H9 (cell line): ENCODE measurements at regions not wholly inside any gene's neighbourhood (a gene's known extent, or its start where the extent isn't known, plus 50 kb on each side); places are given as distances from the start of the nearest gene placed in this dataset.

Experiments used
- DNase-seq: peaks from one replicate; pipeline ENCODE4 v3.0.0-alpha.2; 2017
- H2AFZ ChIP-seq: one replicate; pipeline ENCODE4 v1.6.1; 2013; ENCODE audit warnings: mild to moderate bottlenecking, low read length, control low read depth, moderate library complexity
- H2AK5ac ChIP-seq: 2 replicates; pipeline ENCODE4 v1.6.1; 2013; ENCODE audit warnings: low read length, control low read depth, mixed read lengths; ENCODE audit not compliant: insufficient read length
- H2BK120ac ChIP-seq: one replicate; pipeline ENCODE4 v1.6.1; 2013; ENCODE audit warnings: low read depth, mild to moderate bottlenecking, low read length, control low read depth, inconsistent platforms; ENCODE audit not compliant: poor library complexity, severe bottlenecking
- H2BK12ac ChIP-seq: 2 replicates; pipeline ENCODE4 v1.6.1; 2013; ENCODE audit warnings: low read length, control low read depth, mixed read lengths, low read depth; ENCODE audit not compliant: insufficient read length
- H2BK15ac ChIP-seq: 2 replicates; pipeline ENCODE4 v1.6.1; 2013; ENCODE audit warnings: low read depth, low read length, control low read depth
- H2BK20ac ChIP-seq: one replicate; pipeline ENCODE4 v1.6.1; 2013; ENCODE audit warnings: low read depth, mild to moderate bottlenecking, low read length, control low read depth, inconsistent platforms; ENCODE audit not compliant: poor library complexity, severe bottlenecking
- H2BK5ac ChIP-seq: 2 replicates; pipeline ENCODE4 v1.6.1; 2013; ENCODE audit warnings: low read length, control low read depth, mixed read lengths; ENCODE audit not compliant: insufficient read length
- H3K14ac ChIP-seq: 2 replicates; pipeline ENCODE4 v1.6.1; 2013; ENCODE audit warnings: low read length, control low read depth; ENCODE audit not compliant: insufficient read depth
- H3K18ac ChIP-seq: 2 replicates; pipeline ENCODE4 v1.6.1; 2013; ENCODE audit warnings: low read depth, mild to moderate bottlenecking, mixed read lengths, low read length, control low read depth; ENCODE audit not compliant: insufficient read length
- H3K23ac ChIP-seq: 2 replicates; pipeline ENCODE4 v1.6.1; 2013; ENCODE audit warnings: low read length, control low read depth, mixed read lengths, low read depth; ENCODE audit not compliant: insufficient read length
- H3K23me2 ChIP-seq: 2 replicates; pipeline ENCODE4 v1.6.1; 2013; ENCODE audit warnings: low read depth, mild to moderate bottlenecking, mixed read lengths, low read length, control low read depth; ENCODE audit not compliant: insufficient read length, poor library complexity, severe bottlenecking
- H3K27ac ChIP-seq: 2 replicates; pipeline ENCODE4 v1.5.1; 2013; ENCODE audit warnings: low read length, control low read depth, mixed read lengths, low read depth; ENCODE audit not compliant: insufficient read length
- H3K27me3 ChIP-seq: 2 replicates; pipeline ENCODE4 v1.6.1; 2013; ENCODE audit warnings: low read length, control low read depth, inconsistent platforms; ENCODE audit not compliant: insufficient read depth
- H3K4ac ChIP-seq: 2 replicates; pipeline ENCODE4 v1.6.1; 2013; ENCODE audit warnings: low read depth, mild to moderate bottlenecking, control low read depth, inconsistent platforms, low read length, moderate library complexity
- H3K4me1 ChIP-seq: 2 replicates; pipeline ENCODE4 v1.6.1; 2013; ENCODE audit warnings: low read length, control low read depth, inconsistent platforms; ENCODE audit not compliant: insufficient read depth
- H3K4me2 ChIP-seq: 2 replicates; pipeline ENCODE4 v1.6.1; 2013; ENCODE audit warnings: low read length, control low read depth, mixed read lengths; ENCODE audit not compliant: insufficient read length, insufficient read depth
- H3K56ac ChIP-seq: 2 replicates; pipeline ENCODE4 v1.6.1; 2013; ENCODE audit warnings: low read depth, mild to moderate bottlenecking, mixed read lengths, low read length, control low read depth; ENCODE audit not compliant: insufficient read length
- H3K79me1 ChIP-seq: 2 replicates; pipeline ENCODE4 v1.6.1; 2013; ENCODE audit warnings: low read depth, mild to moderate bottlenecking, moderate library complexity, low read length, control low read depth, inconsistent platforms; ENCODE audit not compliant: insufficient read depth, poor library complexity, severe bottlenecking
- H3K79me2 ChIP-seq: 2 replicates; pipeline ENCODE4 v1.6.1; 2013; ENCODE audit warnings: low read length, control low read depth, inconsistent platforms; ENCODE audit not compliant: insufficient read depth
- H3K9ac ChIP-seq: 2 replicates; pipeline ENCODE4 v1.6.1; 2013; ENCODE audit warnings: low read length, control low read depth, mixed read lengths; ENCODE audit not compliant: insufficient read length; ENCODE audit errors: extremely low read depth
- H3K9me3 ChIP-seq: one replicate; pipeline ENCODE4 v1.6.1; 2013; ENCODE audit warnings: low read depth, low read length, inconsistent platforms; ENCODE audit not compliant: control insufficient read depth
- H3T11ph ChIP-seq: one replicate; pipeline ENCODE4 v1.6.1; 2013; ENCODE audit warnings: mild to moderate bottlenecking, low read length, control low read depth, inconsistent platforms
- H4K20me1 ChIP-seq: one replicate; pipeline ENCODE4 v1.6.1; 2013; ENCODE audit not compliant: control insufficient read depth, insufficient read length, insufficient read depth
- H4K5ac ChIP-seq: 2 replicates; pipeline ENCODE4 v1.6.1; 2013; ENCODE audit warnings: low read depth, mild to moderate bottlenecking, mixed read lengths, low read length, control low read depth; ENCODE audit not compliant: insufficient read length
- H4K8ac ChIP-seq: replicated peaks from 2 replicates; pipeline ENCODE4 v1.6.1; 2013; ENCODE audit warnings: low read length, control low read depth, mixed read lengths, low read depth; ENCODE audit not compliant: insufficient read length
- H4K91ac ChIP-seq: 2 replicates; pipeline ENCODE4 v1.6.1; 2013; ENCODE audit warnings: low read depth, mild to moderate bottlenecking, moderate library complexity, mixed read lengths, low read length, control low read depth; ENCODE audit not compliant: insufficient read length
- H3K27ac Mint-ChIP-seq, 3 experiments: 2 replicates in 2 of 3; 3 replicates in 1 of 3; pipeline ENCODE4 v1.8.0; 2020 to 2021; ENCODE audit warnings: mixed read lengths in 3 of 3, mild to moderate bottlenecking in 1 of 3, moderate library complexity in 1 of 3
- H3K27me3 Mint-ChIP-seq: 2 replicates; pipeline ENCODE4 v1.8.0; 2021; ENCODE audit warnings: low read depth, mild to moderate bottlenecking, moderate library complexity, mixed read lengths
- H3K36me3 Mint-ChIP-seq, 3 experiments: 2 replicates in 2 of 3; 3 replicates in 1 of 3; pipeline ENCODE4 v1.8.0; 2020 to 2021; ENCODE audit warnings: low read depth in 3 of 3, mixed read lengths in 3 of 3; ENCODE audit not compliant: insufficient read depth in 1 of 3
- H3K4me1 Mint-ChIP-seq, 2 experiments: 2 replicates each; pipeline ENCODE4 v1.8.0; 2020; ENCODE audit warnings: mixed read lengths in 2 of 2
- H3K4me3 Mint-ChIP-seq, 2 experiments: 2 replicates in 1 of 2; 3 replicates in 1 of 2; pipeline ENCODE4 v1.8.0; 2020 to 2021; ENCODE audit warnings: mild to moderate bottlenecking in 2 of 2, mixed read lengths in 2 of 2, moderate library complexity in 1 of 2
- H3K9me3 Mint-ChIP-seq, 2 experiments: 2 replicates in 1 of 2; 3 replicates in 1 of 2; pipeline ENCODE4 v1.8.0; 2020; ENCODE audit warnings: mild to moderate bottlenecking in 2 of 2, mixed read lengths in 2 of 2, moderate library complexity in 1 of 2
- WGBS: extraction: QIAGEN DNeasy Blood & Tissue Kit; methylation state at CpG from one replicate; pipeline ENCODE4 v1.1.7; 2013; ENCODE audit warnings: missing lambda C conversion rate, low lambda C conversion rate, mixed read lengths; ENCODE audit not compliant: insufficient read length; ENCODE audit errors: extremely low coverage; 5-methylcytosine and 5-hydroxymethylcytosine counted together
- TF ChIP-seq, protein P1 (sequence below): fragments of 200-600 bp; sonication (generic); conservative IDR thresholded peaks from 3 replicates; pipeline ENCODE4 v1.8.0; 2021; ENCODE audit warnings: antibody characterized with exemption, mild to moderate bottlenecking

DNA sequence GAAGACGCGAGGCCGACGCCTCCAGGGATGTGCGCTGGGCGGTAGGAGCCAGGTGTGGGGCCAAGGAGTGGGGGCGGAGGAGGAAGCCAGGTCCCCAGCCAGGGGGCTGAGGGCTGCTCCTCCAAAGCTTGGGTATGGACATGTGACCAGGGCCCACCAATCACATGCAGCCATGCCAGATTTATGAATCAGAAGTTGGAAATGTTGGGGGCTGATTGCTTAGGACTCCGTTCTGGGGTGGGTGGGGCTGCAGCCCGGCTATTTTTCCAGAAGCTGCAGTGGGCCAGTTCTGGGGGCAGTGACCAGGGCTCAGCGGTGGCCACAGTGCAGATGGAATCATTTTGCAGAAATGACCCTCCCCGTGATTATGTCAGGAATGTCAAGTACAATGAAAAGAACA is 96.0 kb downstream of the CEBPB start:
- Histone ChIP-seq H3K9ac (no peak overlapping the region), H3K56ac (no peak overlapping the region), H4K5ac (no peak overlapping the region), H3K4ac (no peak overlapping the region), H3K79me2 (no peaks in the 10 kb centered on the region), H2AFZ (no peak overlapping the region), H4K20me1 (no peaks in the 10 kb centered on the region), H3K18ac (no peak overlapping the region), H2BK120ac (no peak overlapping the region), H4K91ac (no peak overlapping the region), H3K4me1 (no peaks in the 10 kb centered on the region), H3K79me1 (no peaks in the 10 kb centered on the region), H3K4me2 (no peak overlapping the region), H3T11ph (no peak overlapping the region), H2BK5ac (no peak overlapping the region), H2BK12ac (no peak overlapping the region), H3K23me2 (no peaks in the 10 kb centered on the region), H3K14ac (no peak overlapping the region), H3K27me3 (no peaks in the 10 kb centered on the region), H3K27ac (no peak overlapping the region), H3K9me3 (no peaks in the 10 kb centered on the region), H2BK15ac (no peak overlapping the region), H3K23ac (no peak overlapping the region), H2AK5ac (no peak overlapping the region), H2BK20ac (no peak overlapping the region), H4K8ac (no peak overlapping the region)
- H3K27me3 Mint-ChIP-seq = peaks cover 13% of the 10 kb centered on the region
- H3K27ac Mint-ChIP-seq = peak overlapping the region in 1 of 3 experiments; percentile 89; a peak in 1 of 7 replicates
- no peak overlapping the region for H3K4me3 Mint-ChIP-seq
- H3K4me1 Mint-ChIP-seq = peaks cover 9 to 35% of the 10 kb centered on the region in 2 experiments
- peak; percentile 52 for DNase-seq
- H3K9me3 Mint-ChIP-seq = no peaks in the 10 kb centered on the region; a peak in 1 of 5 replicates
- WGBS = no CpG with 5 or more reads among the region's 11 CpGs
- TF ChIP-seq, protein P1, sequence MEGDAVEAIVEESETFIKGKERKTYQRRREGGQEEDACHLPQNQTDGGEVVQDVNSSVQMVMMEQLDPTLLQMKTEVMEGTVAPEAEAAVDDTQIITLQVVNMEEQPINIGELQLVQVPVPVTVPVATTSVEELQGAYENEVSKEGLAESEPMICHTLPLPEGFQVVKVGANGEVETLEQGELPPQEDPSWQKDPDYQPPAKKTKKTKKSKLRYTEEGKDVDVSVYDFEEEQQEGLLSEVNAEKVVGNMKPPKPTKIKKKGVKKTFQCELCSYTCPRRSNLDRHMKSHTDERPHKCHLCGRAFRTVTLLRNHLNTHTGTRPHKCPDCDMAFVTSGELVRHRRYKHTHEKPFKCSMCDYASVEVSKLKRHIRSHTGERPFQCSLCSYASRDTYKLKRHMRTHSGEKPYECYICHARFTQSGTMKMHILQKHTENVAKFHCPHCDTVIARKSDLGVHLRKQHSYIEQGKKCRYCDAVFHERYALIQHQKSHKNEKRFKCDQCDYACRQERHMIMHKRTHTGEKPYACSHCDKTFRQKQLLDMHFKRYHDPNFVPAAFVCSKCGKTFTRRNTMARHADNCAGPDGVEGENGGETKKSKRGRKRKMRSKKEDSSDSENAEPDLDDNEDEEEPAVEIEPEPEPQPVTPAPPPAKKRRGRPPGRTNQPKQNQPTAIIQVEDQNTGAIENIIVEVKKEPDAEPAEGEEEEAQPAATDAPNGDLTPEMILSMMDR = no peak
- no peaks in the 10 kb centered on the region for H3K36me3 Mint-ChIP-seq
